Lung (tissue), 11 donors: ENCODE measurements at regions not wholly inside any gene's neighbourhood (a gene's known extent, or its start where the extent isn't known, plus 50 kb on each side); places are given as distances from the start of the nearest gene placed in this dataset.

Source experiments
- ATAC-seq: fragments of 200-7000 bp; cut with Tn5 transposase; one replicate; pipeline ENCODE4 v1.9.1; 2020; ENCODE audit warnings: moderate number of reproducible peaks; ENCODE audit not compliant: insufficient read depth, low FRiP score
- DNase-seq, 3 donors: peaks; one replicate each; pipeline ENCODE4 v3.0.0-alpha.2; 2013 to 2017
- H3K27ac ChIP-seq, 2 donors: one replicate each; pipeline ENCODE4 v1.5.1; 2013; ENCODE audit warnings: mild to moderate bottlenecking in 2 of 2, moderate library complexity in 2 of 2, control low read depth in 1 of 2, inconsistent platforms in 1 of 2, low read depth in 1 of 2, low read length in 1 of 2
- H3K27me3 ChIP-seq, 3 donors: one replicate each; pipeline ENCODE4 v1.5.1; 2013; ENCODE audit warnings: low read length in 2 of 3; ENCODE audit not compliant: control insufficient read depth in 3 of 3, insufficient read depth in 3 of 3
- H3K36me3 ChIP-seq, 4 donors: one replicate each; pipeline ENCODE4 v1.5.1; 2013; ENCODE audit warnings: low read length in 4 of 4, mild to moderate bottlenecking in 1 of 4, moderate library complexity in 1 of 4; ENCODE audit not compliant: control insufficient read depth in 4 of 4, insufficient read depth in 4 of 4
- H3K4me1 ChIP-seq, 5 donors: one replicate each; pipeline ENCODE4 v1.5.1; 2013; ENCODE audit warnings: low read length in 5 of 5, mild to moderate bottlenecking in 2 of 5, moderate library complexity in 1 of 5; ENCODE audit not compliant: control insufficient read depth in 5 of 5, insufficient read depth in 5 of 5
- H3K4me3 ChIP-seq: one replicate; pipeline ENCODE4 v1.5.1; 2013; ENCODE audit warnings: mild to moderate bottlenecking, control low read depth, moderate library complexity
- H3K9ac ChIP-seq, 2 donors: one replicate each; pipeline ENCODE4 v1.5.1; 2013; ENCODE audit warnings: low read length in 2 of 2, control low read depth in 1 of 2; ENCODE audit not compliant: insufficient read depth in 1 of 2
- H3K9me3 ChIP-seq, 4 donors: one replicate each; pipeline ENCODE4 v1.5.1; 2013; ENCODE audit warnings: low read length in 3 of 4, mild to moderate bottlenecking in 1 of 4, moderate library complexity in 1 of 4; ENCODE audit not compliant: control insufficient read depth in 4 of 4, insufficient read depth in 3 of 4
- WGBS, 2 donors: extraction: QIAGEN DNeasy Blood & Tissue Kit; methylation state at CpG; one replicate each; pipeline ENCODE4 v1.1.7; 2013; 5-methylcytosine and 5-hydroxymethylcytosine counted together
- TF ChIP-seq, protein P1 (sequence below): IDR thresholded peaks from 2 replicates; pipeline ENCODE4 v1.5.1; 2012; ENCODE audit warnings: mild to moderate bottlenecking; ENCODE audit errors: control extremely low read depth, extremely low read depth
- donor health status: control.
- donor health status: control.
- donor health status: Bipolar disorder and iron deficiency.
- donor health status: healthy.
- donor health status: DM: yes; HTN: yes; CAD: no.

DNA sequence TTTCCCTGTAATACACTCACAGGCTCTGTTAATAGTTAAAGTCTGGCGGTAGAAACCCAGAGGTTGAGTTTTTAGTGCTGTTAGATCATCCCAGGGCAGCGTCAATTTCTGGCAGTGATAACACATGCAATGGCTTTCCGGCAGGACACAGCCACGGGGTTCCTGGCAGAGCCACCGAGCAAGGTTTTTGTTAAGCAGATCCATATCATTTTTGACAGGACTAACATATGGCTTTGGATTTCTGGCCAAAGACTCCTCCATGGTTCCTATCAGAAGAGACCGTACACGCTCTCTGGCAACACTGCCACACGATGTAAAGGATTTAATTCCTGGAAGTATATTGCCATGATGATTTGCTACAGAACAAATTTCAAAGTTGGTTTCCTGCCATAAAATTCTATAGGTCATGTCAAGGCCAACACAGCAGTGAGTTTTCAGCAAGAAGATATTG lies 854.3 kb downstream of the LRRTM4 start:
- no peak overlapping the region for H3K27ac ChIP-seq
- WGBS, 2 donors: 59 to 71% methylated on average over 8 of the region's 8 CpGs
- peak; percentile 72 to 89 (median 86) for DNase-seq
- H3K4me1 ChIP-seq: peaks cover 0 to 44% (median 2%) of the 10 kb centered on the region in 5 donors
- no peak overlapping the region for H3K9ac ChIP-seq
- H3K4me3 ChIP-seq: no peak overlapping the region
- H3K27me3 ChIP-seq: no peaks in the 10 kb centered on the region
- TF ChIP-seq, protein P1, sequence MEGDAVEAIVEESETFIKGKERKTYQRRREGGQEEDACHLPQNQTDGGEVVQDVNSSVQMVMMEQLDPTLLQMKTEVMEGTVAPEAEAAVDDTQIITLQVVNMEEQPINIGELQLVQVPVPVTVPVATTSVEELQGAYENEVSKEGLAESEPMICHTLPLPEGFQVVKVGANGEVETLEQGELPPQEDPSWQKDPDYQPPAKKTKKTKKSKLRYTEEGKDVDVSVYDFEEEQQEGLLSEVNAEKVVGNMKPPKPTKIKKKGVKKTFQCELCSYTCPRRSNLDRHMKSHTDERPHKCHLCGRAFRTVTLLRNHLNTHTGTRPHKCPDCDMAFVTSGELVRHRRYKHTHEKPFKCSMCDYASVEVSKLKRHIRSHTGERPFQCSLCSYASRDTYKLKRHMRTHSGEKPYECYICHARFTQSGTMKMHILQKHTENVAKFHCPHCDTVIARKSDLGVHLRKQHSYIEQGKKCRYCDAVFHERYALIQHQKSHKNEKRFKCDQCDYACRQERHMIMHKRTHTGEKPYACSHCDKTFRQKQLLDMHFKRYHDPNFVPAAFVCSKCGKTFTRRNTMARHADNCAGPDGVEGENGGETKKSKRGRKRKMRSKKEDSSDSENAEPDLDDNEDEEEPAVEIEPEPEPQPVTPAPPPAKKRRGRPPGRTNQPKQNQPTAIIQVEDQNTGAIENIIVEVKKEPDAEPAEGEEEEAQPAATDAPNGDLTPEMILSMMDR: no peak
- no peaks in the 10 kb centered on the region for H3K9me3 ChIP-seq
- ATAC-seq: no peak
- H3K36me3 ChIP-seq: no peaks in the 10 kb centered on the region

DNA sequence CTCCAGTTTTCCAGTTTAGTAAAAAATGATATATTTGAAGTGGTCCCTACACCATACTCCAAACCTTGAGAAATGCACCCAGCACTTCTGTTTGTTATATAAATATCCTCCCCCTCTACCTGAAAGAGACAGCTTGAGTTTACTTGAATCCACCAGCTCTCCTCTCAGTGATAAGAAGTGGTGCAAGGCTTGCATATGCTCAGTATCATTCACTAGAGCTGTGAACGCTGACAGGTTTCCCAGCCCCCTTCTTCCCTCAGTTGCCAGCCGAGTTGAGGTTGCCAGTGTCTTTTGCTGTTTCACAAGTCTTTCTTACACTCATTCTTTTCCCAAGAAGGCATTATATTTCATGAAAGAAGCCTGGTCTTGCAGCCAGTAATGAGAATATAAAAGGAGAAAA lies 880.0 kb downstream of the LRRTM4 start:
- Histone ChIP-seq H3K27me3 (no peaks in the 10 kb centered on the region), H3K9ac (no peak overlapping the region), H3K4me3 (no peak overlapping the region), H3K27ac (peak overlapping the region in 1 of 2 donors; percentile 16), H3K9me3 (peaks cover 0 to 6% (median under 1%) of the 10 kb centered on the region in 4 donors), H3K36me3 (no peaks in the 10 kb centered on the region), H3K4me1 (peaks cover 0 to 3% (median 0%) of the 10 kb centered on the region in 5 donors)
- TF ChIP-seq, protein P1: no peak
- peak in 1 of 3 donors; percentile 2 for DNase-seq
- ATAC-seq: no peak
- WGBS, 2 donors: 15 to 22% methylated on average over 2 of the region's 2 CpGs

DNA sequence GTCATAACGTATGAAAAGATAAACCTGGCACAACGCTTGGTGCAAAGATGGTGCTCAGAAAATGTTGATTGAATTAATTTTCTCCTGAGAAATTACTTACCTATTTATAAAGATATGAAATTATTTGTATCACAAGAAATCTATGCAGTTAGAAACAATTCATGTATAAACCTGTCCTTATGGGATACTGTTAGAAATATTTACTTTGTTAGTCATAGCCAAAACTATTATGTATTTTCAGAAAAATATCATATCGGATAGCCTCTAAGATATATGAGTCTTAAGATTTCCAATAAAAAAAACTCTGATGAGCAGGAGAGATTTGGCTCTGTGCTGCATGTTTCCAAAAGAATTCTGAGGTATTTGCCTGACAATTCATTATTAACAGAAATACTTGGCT lies 880.7 kb downstream of the LRRTM4 start:
- DNase-seq: no peak
- 86 to 92% methylated on average over 3 of the region's 3 CpGs for WGBS, 2 donors

More for the DNA sequence above, 880.7 kb downstream of the LRRTM4 start:
- Histone ChIP-seq H3K27me3 (no peaks in the 10 kb centered on the region), H3K27ac (no peak overlapping the region), H3K4me3 (no peak overlapping the region), H3K9ac (no peak overlapping the region), H3K9me3 (peaks cover 0 to 6% (median under 1%) of the 10 kb centered on the region in 4 donors), H3K4me1 (peaks cover 0 to 3% (median 0%) of the 10 kb centered on the region in 5 donors), H3K36me3 (no peaks in the 10 kb centered on the region)
- TF ChIP-seq, protein P1: no peak
- no peak for ATAC-seq
